SK-N-SH treated with all-trans-retinoic acid at 6 μM for 48 hours (cell line): ENCODE measurements at regions not wholly inside any gene's neighbourhood (a gene's known extent, or its start where the extent isn't known, plus 50 kb on each side); places are given as distances from the start of the nearest gene placed in this dataset.

Experiments used
- ATAC-seq: fragments of 200-7000 bp; cut with Tn5 transposase; 3 replicates; pipeline ENCODE4 v1.9.1; 2020; ENCODE audit warnings: mild to moderate bottlenecking, moderate library complexity
- ARNTL ChIP-seq: fragments of 450-650 bp; formaldehyde crosslinking; IDR thresholded peaks from 2 replicates; pipeline ENCODE4 v1.5.0; 2020; ENCODE audit warnings: low read depth, mild to moderate bottlenecking, moderate library complexity, borderline replicate concordance
- BACH2 ChIP-seq: fragments of 250-450 bp; sonication (Bioruptor Pico); IDR thresholded peaks from 2 replicates; pipeline ENCODE4 v1.9.0; 2021; ENCODE audit warnings: mild to moderate bottlenecking, borderline replicate concordance
- CSRNP3 ChIP-seq: fragments of 250-450 bp; sonication (Bioruptor Pico); IDR thresholded peaks from 2 replicates; pipeline ENCODE4 v1.5.1; 2021; ENCODE audit warnings: mild to moderate bottlenecking, moderate library complexity
- ESRRG ChIP-seq: fragments of 250-450 bp; sonication (Bioruptor Pico); IDR thresholded peaks from 2 replicates; pipeline ENCODE4 v1.6.1; 2021; ENCODE audit warnings: mild to moderate bottlenecking
- GLIS3 ChIP-seq: fragments of 250-450 bp; sonication (Bioruptor Pico); IDR thresholded peaks from 2 replicates; pipeline ENCODE4 v1.5.0; 2020; ENCODE audit warnings: mild to moderate bottlenecking, moderate library complexity
- ISL1 ChIP-seq: fragments of 250-450 bp; sonication (Bioruptor Pico); IDR thresholded peaks from 2 replicates; pipeline ENCODE4 v2.1.2; 2022; ENCODE audit warnings: mild to moderate bottlenecking, moderate library complexity
- OSR1 ChIP-seq: fragments of 250-450 bp; sonication (Bioruptor Pico); IDR thresholded peaks from 2 replicates; pipeline ENCODE4 v1.8.0; 2022; ENCODE audit warnings: moderate library complexity, mild to moderate bottlenecking, inconsistent platforms
- PATZ1 ChIP-seq: fragments of 250-450 bp; sonication (Bioruptor Pico); IDR thresholded peaks from 2 replicates; pipeline ENCODE4 v1.8.0; 2020; ENCODE audit warnings: mild to moderate bottlenecking, moderate library complexity, borderline replicate concordance
- PPARA ChIP-seq: fragments of 250-450 bp; sonication (Bioruptor Pico); IDR thresholded peaks from 2 replicates; pipeline ENCODE4 v1.5.0; 2020; ENCODE audit warnings: mild to moderate bottlenecking, borderline replicate concordance
- RARB ChIP-seq: fragments of 250-450 bp; sonication (Bioruptor Pico); IDR thresholded peaks from 2 replicates; pipeline ENCODE4 v1.8.0; 2021; ENCODE audit warnings: mild to moderate bottlenecking, moderate library complexity
- TSHZ2 ChIP-seq: fragments of 250-450 bp; sonication (Bioruptor Pico); IDR thresholded peaks from 2 replicates; pipeline ENCODE4 v1.5.0; 2020; ENCODE audit warnings: mild to moderate bottlenecking, moderate library complexity
- ZC3H10 ChIP-seq: fragments of 250-450 bp; sonication (Bioruptor Pico); IDR thresholded peaks from 2 replicates; pipeline ENCODE4 v1.5.1; 2021; ENCODE audit warnings: mild to moderate bottlenecking, moderate library complexity
- ZFP3 ChIP-seq: fragments of 250-450 bp; sonication (Bioruptor Pico); IDR thresholded peaks from 2 replicates; pipeline ENCODE4 v1.5.0; 2020; ENCODE audit warnings: mild to moderate bottlenecking, moderate library complexity
- ZFP30 ChIP-seq: fragments of 450-650 bp; formaldehyde crosslinking; IDR thresholded peaks from 2 replicates; pipeline ENCODE4 v1.5.0; 2022; ENCODE audit warnings: mild to moderate bottlenecking, moderate library complexity
- ZNF565 ChIP-seq: fragments of 450-650 bp; formaldehyde crosslinking; conservative IDR thresholded peaks from 2 replicates; pipeline ENCODE4 v1.5.0; 2020; ENCODE audit warnings: low read depth, mild to moderate bottlenecking, moderate library complexity
- ZNF8 ChIP-seq: fragments of 450-650 bp; formaldehyde crosslinking; IDR thresholded peaks from 2 replicates; pipeline ENCODE4 v1.5.0; 2020; ENCODE audit warnings: mild to moderate bottlenecking, moderate library complexity

- ATAC-seq, result no peak
- TF ChIP-seq ARNTL (no peak), PPARA (no peak), ISL1 (CRISPR knock-in tag) (no peak)
Measured at GRCh38 chr9:108259917-108260675, 595.7 kb downstream of the ACTL7B start.

GRCh38 chr9:108258640-108259039, 597.1 kb downstream of the ACTL7B start:
- ATAC-seq, result no peak
- TF ChIP-seq GLIS3 (CRISPR knock-in tag) (no peak), ZC3H10 (CRISPR knock-in tag) (no peak), OSR1 (CRISPR knock-in tag) (no peak), ESRRG (CRISPR knock-in tag) (no peak), ZNF565 (CRISPR knock-in tag) (no peak), ZNF8 (CRISPR knock-in tag) (no peak), ZFP30 (no peak), PATZ1 (CRISPR knock-in tag) (no peak), TSHZ2 (CRISPR knock-in tag) (no peak), BACH2 (no peak)

- no peak for ATAC-seq
Measured at GRCh38 chr9:108257382-108257781, 598.4 kb downstream of the ACTL7B start.

More at GRCh38 chr9:108257382-108257781, 598.4 kb downstream of the ACTL7B start:
- TF ChIP-seq RARB (no peak), TSHZ2 (CRISPR knock-in tag) (no peak), ZFP3 (CRISPR knock-in tag) (no peak), ISL1 (CRISPR knock-in tag) (no peak), CSRNP3 (CRISPR knock-in tag) (no peak)
